Adrenal gland (tissue), 9 donors: ENCODE measurements at regions not wholly inside any gene's neighbourhood (a gene's known extent, or its start where the extent isn't known, plus 50 kb on each side); places are given as distances from the start of the nearest gene placed in this dataset.

Experiments
- DNase-seq, 7 donors: peaks; one replicate each; pipeline ENCODE4 v3.0.0-alpha.2; 2019 to 2020
- H3K27ac ChIP-seq, 5 donors: fragments of 200-600 bp; sonication (generic) in 4 of 5; 1 replicate in 3 of 5; 2 replicates in 2 of 5; pipeline versions ENCODE4 v1.5.1 to v1.8.0; 2016 to 2020; ENCODE audit warnings: mild to moderate bottlenecking in 1 of 5
- H3K27me3 ChIP-seq: fragments of 200-600 bp; 2 replicates; pipeline ENCODE4 v1.8.0; 2021
- H3K36me3 ChIP-seq, 2 donors: fragments of 200-600 bp; replicated peaks in 1 of 2; 1 replicate in 1 of 2; 2 replicates in 1 of 2; pipeline versions ENCODE4 v1.5.1 to v1.8.0; 2018 to 2022
- H3K4me1 ChIP-seq, 2 donors: fragments of 200-600 bp; replicated peaks in 1 of 2; 1 replicate in 1 of 2; 2 replicates in 1 of 2; pipeline versions ENCODE4 v1.5.1 to v1.8.0; 2018 to 2021
- H3K4me3 ChIP-seq, 4 donors: fragments of 200-600 bp; sonication (generic) in 3 of 4; one replicate each; pipeline ENCODE4 v1.5.1; 2016 to 2018
- H3K9me3 ChIP-seq, 3 donors: fragments of 200-600 bp; sonication (generic) in 1 of 3; replicated peaks in 1 of 3; 1 replicate in 2 of 3; 2 replicates in 1 of 3; pipeline versions ENCODE4 v1.5.1 to v1.8.0; 2016 to 2021
- CTCF ChIP-seq, 6 experiments: fragments of 450-650 bp in 4 of 6; fragments of 200-600 bp in 2 of 6; sonication (generic) in 1 of 6; IDR thresholded peaks; 1 replicate in 5 of 6; 2 replicates in 1 of 6; pipeline versions ENCODE4 v1.5.1 to v1.8.0; 2016 to 2021; ENCODE audit warnings: antibody characterized with exemption in 6 of 6, mild to moderate bottlenecking in 2 of 6, moderate library complexity in 1 of 6
- POLR2A ChIP-seq, 2 donors: fragments of 450-650 bp; IDR thresholded peaks; one replicate each; pipeline ENCODE4 v1.6.1; 2017; ENCODE audit warnings: antibody characterized with exemption in 2 of 2, mild to moderate bottlenecking in 2 of 2, moderate library complexity in 1 of 2
- WGBS, 4 donors: extraction: QIAGEN DNeasy Blood & Tissue Kit in 2 of 4; methylation state at CpG; one replicate each; pipeline versions ENCODE4 v1.1.5 to v1.1.7; 2013 to 2017; 5-methylcytosine and 5-hydroxymethylcytosine counted together
- intact Hi-C, 2 donors: fragments of 100-400 bp; cut with DNase I; formaldehyde crosslinking; loops; one replicate each; pipeline versions ENCODE4 v1.14.1 to v1.15.0; 2022 to 2023
- donor health status: healthy with polysubstance abuse.
- donor health status: Bipolar disorder and iron deficiency.
- donor health status: DM: yes; HTN: yes; CAD: no.
- donor health status: DM: no; HTN: no; CAD: no.
- donor health status: DM: no; HTN: no; CAD: no.

GRCh38 chr5:92553326-92553725 lies 1027.7 kb downstream of the NR2F1-AS1 start:
- Histone ChIP-seq H3K27ac (no peak overlapping the region), H3K27me3 (no peaks in the 10 kb centered on the region), H3K4me1 (no peaks in the 10 kb centered on the region), H3K9me3 (no peaks in the 10 kb centered on the region), H3K4me3 (no peak overlapping the region), H3K36me3 (no peaks in the 10 kb centered on the region)
- no peak for DNase-seq
- intact Hi-C loops, result no loop called here
- TF ChIP-seq POLR2A (IDR thresholded peaks at IDR 0.05) (no peak), CTCF (IDR thresholded peaks at IDR 0.05) (no peak)

GRCh38 chr5:92552206-92553160 lies 1028.5 kb downstream of the NR2F1-AS1 start:
- no peak overlapping the region for H3K4me3 ChIP-seq
- intact Hi-C loops, result no loop called here
- no peaks in the 10 kb centered on the region for H3K36me3 ChIP-seq
- H3K27ac ChIP-seq, result peak overlapping the region in 1 of 5 donors; percentile 61
- H3K27me3 ChIP-seq, result no peaks in the 10 kb centered on the region
- no peaks in the 10 kb centered on the region for H3K9me3 ChIP-seq
- 27 to 38% (median 37%) methylated on average over 8 of the region's 8 CpGs for WGBS, 4 donors
- TF ChIP-seq CTCF (IDR thresholded peaks at IDR 0.05) (no peak), POLR2A (IDR thresholded peaks at IDR 0.05) (no peak)
- DNase-seq, result no peak
- H3K4me1 ChIP-seq, result no peaks in the 10 kb centered on the region

- TF ChIP-seq CTCF (IDR thresholded peaks at IDR 0.05), result no peak
- no peak for TF ChIP-seq POLR2A (IDR thresholded peaks at IDR 0.05)
- H3K4me1 ChIP-seq, result no peaks in the 10 kb centered on the region
These were observed 1032.7 kb downstream of the NR2F1-AS1 start for GRCh38 chr5:92548346-92548745.

GRCh38 chr5:92544596-92544995 lies 1036.4 kb downstream of the NR2F1-AS1 start:
- no peaks in the 10 kb centered on the region for H3K36me3 ChIP-seq
- no peak for TF ChIP-seq POLR2A (IDR thresholded peaks at IDR 0.05)
- no peak for TF ChIP-seq CTCF (IDR thresholded peaks at IDR 0.05)
- no peaks in the 10 kb centered on the region for H3K4me1 ChIP-seq
- DNase-seq, result no peak
- H3K27me3 ChIP-seq, result no peaks in the 10 kb centered on the region
- intact Hi-C loops, result no loop called here
- no peak overlapping the region for H3K27ac ChIP-seq
- WGBS, 4 donors, result 64 to 83% (median 71%) methylated on average over 1 of the region's 1 CpG
- no peak overlapping the region for H3K4me3 ChIP-seq
- H3K9me3 ChIP-seq, result no peaks in the 10 kb centered on the region

More at GRCh38 chr5:92548346-92548745, 1032.7 kb downstream of the NR2F1-AS1 start:
- H3K27me3 ChIP-seq, result no peaks in the 10 kb centered on the region
- no peak for DNase-seq
- no peak overlapping the region for H3K27ac ChIP-seq
- H3K4me3 ChIP-seq, result no peak overlapping the region
- WGBS, 4 donors, result 49 to 56% (median 55%) methylated on average over 2 of the region's 2 CpGs
- intact Hi-C loops, result no loop called here
- H3K36me3 ChIP-seq, result no peaks in the 10 kb centered on the region
- H3K9me3 ChIP-seq, result no peaks in the 10 kb centered on the region
